ENCODE measurements at regions not wholly inside any gene's neighbourhood (a gene's known extent, or its start where the extent isn't known, plus 50 kb on each side); places are given as distances from the start of the nearest gene placed in this dataset.

DNA sequence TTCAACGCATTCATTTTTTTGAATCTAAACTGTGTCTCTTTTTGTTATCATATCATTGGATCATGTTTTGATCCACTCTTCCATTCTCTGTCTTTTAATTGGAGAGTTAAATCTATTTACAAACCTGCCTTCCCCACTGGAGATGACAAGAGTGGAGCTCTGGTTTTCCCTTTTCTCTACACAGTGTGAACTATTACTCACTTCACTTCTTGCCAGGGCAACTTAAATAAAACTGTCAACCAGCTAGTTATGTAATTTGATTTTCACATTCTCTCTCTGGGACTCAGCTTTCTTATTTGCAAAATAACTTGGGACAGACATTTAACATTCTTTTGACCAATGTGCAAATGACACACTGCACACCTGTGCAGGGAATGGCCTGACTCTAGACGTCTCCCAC, 230.8 kb upstream of the CST7 start:
- Histone ChIP-seq H3K4me1 (no peaks in the 10 kb centered on the region), H3K27me3 (ENCODE audit: insufficient read depth in 3 of 3, low read length in 2 of 3) (peaks cover 0 to 4% (median 0%) of the 10 kb centered on the region in 3 donors), H3K27ac (no peak overlapping the region), H3K9me3 (no peaks in the 10 kb centered on the region), H3K36me3 (ENCODE audit: insufficient read depth in 1 of 2, low read depth in 1 of 2) (no peaks in the 10 kb centered on the region), H3K4me3 (no peak overlapping the region)
- TF ChIP-seq, protein P1, sequence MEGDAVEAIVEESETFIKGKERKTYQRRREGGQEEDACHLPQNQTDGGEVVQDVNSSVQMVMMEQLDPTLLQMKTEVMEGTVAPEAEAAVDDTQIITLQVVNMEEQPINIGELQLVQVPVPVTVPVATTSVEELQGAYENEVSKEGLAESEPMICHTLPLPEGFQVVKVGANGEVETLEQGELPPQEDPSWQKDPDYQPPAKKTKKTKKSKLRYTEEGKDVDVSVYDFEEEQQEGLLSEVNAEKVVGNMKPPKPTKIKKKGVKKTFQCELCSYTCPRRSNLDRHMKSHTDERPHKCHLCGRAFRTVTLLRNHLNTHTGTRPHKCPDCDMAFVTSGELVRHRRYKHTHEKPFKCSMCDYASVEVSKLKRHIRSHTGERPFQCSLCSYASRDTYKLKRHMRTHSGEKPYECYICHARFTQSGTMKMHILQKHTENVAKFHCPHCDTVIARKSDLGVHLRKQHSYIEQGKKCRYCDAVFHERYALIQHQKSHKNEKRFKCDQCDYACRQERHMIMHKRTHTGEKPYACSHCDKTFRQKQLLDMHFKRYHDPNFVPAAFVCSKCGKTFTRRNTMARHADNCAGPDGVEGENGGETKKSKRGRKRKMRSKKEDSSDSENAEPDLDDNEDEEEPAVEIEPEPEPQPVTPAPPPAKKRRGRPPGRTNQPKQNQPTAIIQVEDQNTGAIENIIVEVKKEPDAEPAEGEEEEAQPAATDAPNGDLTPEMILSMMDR (IDR thresholded peaks at IDR 0.05) = no peak
- DNase-seq = no peak
- WGBS, 3 donors = 60 to 65% (median 61%) methylated on average over 2 of the region's 2 CpGs
- ATAC-seq = peak in 2 of 4 donors; percentile 35 to 57
- intact Hi-C loops (cut with DNase I) = no loop called here

DNA sequence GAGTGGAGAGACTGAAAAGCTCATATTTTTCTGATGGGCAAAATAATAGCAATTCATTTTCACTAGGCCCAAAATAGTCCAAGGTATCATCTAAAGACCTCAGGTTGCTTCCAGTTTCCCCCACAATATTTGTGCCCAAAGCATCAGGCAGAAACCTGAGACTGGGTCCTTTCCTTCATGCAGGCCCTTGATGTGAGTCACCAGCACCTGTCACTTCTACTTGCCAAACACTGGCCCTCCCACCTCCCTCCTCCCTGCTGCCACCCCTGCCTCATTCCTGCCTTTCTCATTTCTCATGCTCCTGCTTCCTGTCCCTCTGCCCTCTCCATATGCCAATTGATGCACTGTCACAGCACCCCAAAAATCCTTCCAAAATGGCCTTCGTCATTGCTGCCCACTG, 230.4 kb upstream of the CST7 start:
- Histone ChIP-seq H3K36me3 (ENCODE audit: insufficient read depth in 1 of 2, low read depth in 1 of 2) (no peaks in the 10 kb centered on the region), H3K9me3 (no peaks in the 10 kb centered on the region), H3K4me1 (no peaks in the 10 kb centered on the region), H3K27me3 (ENCODE audit: insufficient read depth in 3 of 3, low read length in 2 of 3) (peaks cover 0 to 6% (median 0%) of the 10 kb centered on the region in 3 donors), H3K4me3 (no peak overlapping the region), H3K27ac (no peak overlapping the region)
- TF ChIP-seq, protein P1 (IDR thresholded peaks at IDR 0.05) = no peak
- intact Hi-C loops (cut with DNase I) = no loop called here
- 36 to 57% (median 37%) methylated on average over 1 of the region's 1 CpG for WGBS, 3 donors
- ATAC-seq (peak; percentile 48 to 91 (median 69)), DNase-seq (no peak)

- DNase-seq (no peak), ATAC-seq (no peak)
- no peak overlapping the region for H3K27ac ChIP-seq
- H3K36me3 ChIP-seq (ENCODE audit: insufficient read depth in 1 of 2, low read depth in 1 of 2) = no peaks in the 10 kb centered on the region
- H3K4me1 ChIP-seq = no peaks in the 10 kb centered on the region
- no peaks in the 10 kb centered on the region for H3K9me3 ChIP-seq
- H3K4me3 ChIP-seq = no peak overlapping the region
- intact Hi-C loops (cut with DNase I) = no loop called here
- H3K27me3 ChIP-seq (ENCODE audit: insufficient read depth in 3 of 3, low read length in 2 of 3) = peaks cover 0 to 5% (median 0%) of the 10 kb centered on the region in 3 donors
- WGBS, 3 donors = 67 to 81% (median 71%) methylated on average over 4 of the region's 4 CpGs
- TF ChIP-seq, protein P1 (IDR thresholded peaks at IDR 0.05) = no peak
Measured at GRCh38 chr20:24720957-24721356, 228.1 kb upstream of the CST7 start.

DNA sequence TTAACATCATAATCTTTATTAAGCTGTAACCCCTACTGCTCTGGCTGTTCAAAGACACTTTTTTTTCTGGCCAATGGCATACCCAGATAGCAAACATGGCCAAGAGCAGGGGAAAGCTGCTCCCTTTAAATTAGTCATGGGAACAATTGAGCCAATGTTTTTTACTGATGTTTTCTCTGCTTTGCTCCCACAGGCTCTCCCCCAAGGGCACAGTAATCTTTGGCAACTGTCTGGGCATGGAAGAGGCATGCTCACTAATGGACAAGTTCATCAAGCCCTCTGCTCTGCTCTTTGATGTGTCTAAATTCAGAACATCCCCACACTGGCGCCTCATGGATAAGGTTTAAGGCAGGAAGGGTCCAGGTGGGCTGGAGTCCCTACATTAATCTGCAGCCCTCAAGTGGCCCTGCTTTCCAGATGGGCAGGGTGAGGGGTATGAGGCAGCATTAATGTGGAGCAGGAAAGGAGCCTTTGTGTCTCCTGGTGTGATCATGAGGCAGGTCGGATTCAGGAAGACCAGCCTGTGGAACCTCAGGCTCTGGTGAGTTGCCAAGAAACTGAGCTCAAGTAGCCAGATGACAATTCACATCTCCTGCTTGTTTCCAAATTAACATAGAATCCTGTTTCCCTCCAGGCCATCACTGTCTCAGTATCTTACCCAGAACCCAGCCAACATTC, 227.0 kb upstream of the CST7 start:
- ATAC-seq (no peak), DNase-seq (no peak)
- Histone ChIP-seq H3K4me1 (no peaks in the 10 kb centered on the region), H3K36me3 (ENCODE audit: insufficient read depth in 1 of 2, low read depth in 1 of 2) (no peaks in the 10 kb centered on the region), H3K9me3 (no peaks in the 10 kb centered on the region), H3K27ac (no peak overlapping the region), H3K27me3 (ENCODE audit: insufficient read depth in 3 of 3, low read length in 2 of 3) (peaks cover 0 to 5% (median 0%) of the 10 kb centered on the region in 3 donors), H3K4me3 (no peak overlapping the region)
- TF ChIP-seq, protein P1 (IDR thresholded peaks at IDR 0.05) = no peak
- intact Hi-C loops (cut with DNase I) = no loop called here
- 32 to 53% (median 44%) methylated on average over 2 of the region's 2 CpGs for WGBS, 3 donors

DNA sequence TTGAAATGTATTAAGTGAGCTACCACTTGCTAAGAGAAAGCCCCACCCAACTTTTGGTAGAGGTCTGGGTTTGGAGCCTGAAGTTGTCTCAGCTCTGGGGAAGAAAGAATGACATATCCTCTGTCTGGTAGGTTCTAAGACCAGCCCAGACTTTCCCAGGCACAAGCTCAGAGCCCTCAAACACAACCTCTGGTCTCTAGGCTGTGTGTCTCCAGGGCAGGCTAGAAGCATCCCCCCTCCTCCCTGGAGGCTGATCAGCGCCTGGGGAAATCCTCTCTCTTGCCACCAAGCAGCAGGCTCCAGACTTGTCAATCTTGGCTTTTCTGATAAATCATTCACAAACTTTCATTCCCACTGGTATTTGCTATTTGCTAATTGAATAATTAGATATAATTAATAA, 226.5 kb upstream of the CST7 start:
- Histone ChIP-seq H3K4me1 (no peaks in the 10 kb centered on the region), H3K27me3 (ENCODE audit: insufficient read depth in 3 of 3, low read length in 2 of 3) (peaks cover 0 to 5% (median 0%) of the 10 kb centered on the region in 3 donors), H3K36me3 (ENCODE audit: insufficient read depth in 1 of 2, low read depth in 1 of 2) (no peaks in the 10 kb centered on the region), H3K27ac (no peak overlapping the region), H3K9me3 (no peaks in the 10 kb centered on the region), H3K4me3 (no peak overlapping the region)
- TF ChIP-seq, protein P1 (IDR thresholded peaks at IDR 0.05) = no peak
- no peak for ATAC-seq
- 68 to 88% (median 75%) methylated on average over 1 of the region's 1 CpG for WGBS, 3 donors
- intact Hi-C loops (cut with DNase I) = no loop called here
- DNase-seq = no peak
